Endothelial cell of umbilical vein (primary cell): ENCODE measurements at regions not wholly inside any gene's neighbourhood (a gene's known extent, or its start where the extent isn't known, plus 50 kb on each side); places are given as distances from the start of the nearest gene placed in this dataset.

ENCODE experiments used
- EZH2 ChIP-seq: IDR thresholded peaks from 2 replicates; pipeline ENCODE4 v1.6.1; 2012; ENCODE audit warnings: borderline replicate concordance, low read depth, mild to moderate bottlenecking, moderate library complexity, low read length, inconsistent platforms; ENCODE audit not compliant: severe bottlenecking
- GATA2 ChIP-seq: IDR thresholded peaks from 2 replicates; pipeline ENCODE4 v1.7.0; 2011; ENCODE audit warnings: low read depth, mild to moderate bottlenecking, moderate library complexity, mixed read lengths, low read length; ENCODE audit not compliant: insufficient read length, insufficient read depth
- JUN ChIP-seq: IDR thresholded peaks from 2 replicates; pipeline ENCODE4 v1.6.1; 2011; ENCODE audit warnings: borderline replicate concordance, low read depth; ENCODE audit not compliant: insufficient read length, insufficient read depth
- POLR2A ChIP-seq: IDR thresholded peaks from 2 replicates; pipeline ENCODE4 v1.6.1; 2012; ENCODE audit warnings: low read depth, mild to moderate bottlenecking, control low read depth, low read length
- POLR2AphosphoS5 ChIP-seq: IDR thresholded peaks from 2 replicates; pipeline ENCODE4 v1.6.1; 2012; ENCODE audit warnings: low read depth, mild to moderate bottlenecking, control low read depth, low read length, moderate library complexity; ENCODE audit not compliant: insufficient read depth
- TF ChIP-seq, protein P1 (sequence below), 2 donors: IDR thresholded peaks; 1 replicate in 1 of 2; 2 replicates in 1 of 2; pipeline ENCODE4 v1.5.1; 2011; ENCODE audit warnings: low read length in 2 of 2, mild to moderate bottlenecking in 2 of 2, moderate library complexity in 2 of 2, control low read depth in 1 of 2, inconsistent platforms in 1 of 2, low read depth in 1 of 2; ENCODE audit not compliant: insufficient read depth in 1 of 2; ENCODE audit errors: extremely low read depth in 1 of 2
- TF ChIP-seq, protein P2 (sequence below): IDR thresholded peaks from 2 replicates; pipeline ENCODE4 v1.6.1; 2011; ENCODE audit not compliant: insufficient read depth, insufficient read length

DNA sequence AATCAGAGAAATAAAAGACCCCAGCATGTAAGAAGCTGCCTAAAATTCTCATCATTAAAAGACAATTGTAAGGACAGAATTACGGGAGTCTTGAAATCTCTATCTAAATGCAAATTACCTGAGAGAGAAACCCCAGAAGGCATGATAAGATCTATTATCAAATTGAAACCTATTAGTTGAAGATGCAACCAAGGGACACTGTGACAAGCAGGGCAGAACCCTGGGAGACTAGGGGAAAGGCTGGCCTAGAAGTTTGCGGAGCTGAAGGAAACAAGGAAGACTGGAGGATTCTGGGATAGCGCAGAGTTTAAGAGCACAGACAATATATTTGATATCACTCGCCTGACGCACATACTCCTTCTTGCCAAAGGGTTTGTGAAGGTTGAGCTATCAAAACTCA, 319.5 kb upstream of the CHAC2 start:
- no peak for TF ChIP-seq EZH2
- TF ChIP-seq, protein P1, sequence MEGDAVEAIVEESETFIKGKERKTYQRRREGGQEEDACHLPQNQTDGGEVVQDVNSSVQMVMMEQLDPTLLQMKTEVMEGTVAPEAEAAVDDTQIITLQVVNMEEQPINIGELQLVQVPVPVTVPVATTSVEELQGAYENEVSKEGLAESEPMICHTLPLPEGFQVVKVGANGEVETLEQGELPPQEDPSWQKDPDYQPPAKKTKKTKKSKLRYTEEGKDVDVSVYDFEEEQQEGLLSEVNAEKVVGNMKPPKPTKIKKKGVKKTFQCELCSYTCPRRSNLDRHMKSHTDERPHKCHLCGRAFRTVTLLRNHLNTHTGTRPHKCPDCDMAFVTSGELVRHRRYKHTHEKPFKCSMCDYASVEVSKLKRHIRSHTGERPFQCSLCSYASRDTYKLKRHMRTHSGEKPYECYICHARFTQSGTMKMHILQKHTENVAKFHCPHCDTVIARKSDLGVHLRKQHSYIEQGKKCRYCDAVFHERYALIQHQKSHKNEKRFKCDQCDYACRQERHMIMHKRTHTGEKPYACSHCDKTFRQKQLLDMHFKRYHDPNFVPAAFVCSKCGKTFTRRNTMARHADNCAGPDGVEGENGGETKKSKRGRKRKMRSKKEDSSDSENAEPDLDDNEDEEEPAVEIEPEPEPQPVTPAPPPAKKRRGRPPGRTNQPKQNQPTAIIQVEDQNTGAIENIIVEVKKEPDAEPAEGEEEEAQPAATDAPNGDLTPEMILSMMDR (IDR thresholded peaks at IDR 0.05; ENCODE audit: extremely low read depth in 1 of 2, insufficient read depth in 1 of 2, low read depth in 1 of 2, low read length in 2 of 2) = no peak
- TF ChIP-seq, protein P2, sequence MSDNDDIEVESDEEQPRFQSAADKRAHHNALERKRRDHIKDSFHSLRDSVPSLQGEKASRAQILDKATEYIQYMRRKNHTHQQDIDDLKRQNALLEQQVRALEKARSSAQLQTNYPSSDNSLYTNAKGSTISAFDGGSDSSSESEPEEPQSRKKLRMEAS = no peak
- no peak for TF ChIP-seq POLR2A
- TF ChIP-seq JUN = no peak
- no peak for TF ChIP-seq POLR2AphosphoS5
- no peak for TF ChIP-seq GATA2
